Prostate gland (tissue), 2 donors: ENCODE measurements at regions not wholly inside any gene's neighbourhood (a gene's known extent, or its start where the extent isn't known, plus 50 kb on each side); places are given as distances from the start of the nearest gene placed in this dataset.

Experiments used
- DNase-seq: peaks from one replicate; pipeline ENCODE4 v3.0.0-alpha.2; 2019; ENCODE audit warnings: low spot score
- H3K27ac ChIP-seq, 2 donors: fragments of 200-600 bp; sonication (generic); 2 replicates each; pipeline ENCODE4 v1.5.1; 2017 to 2019
- H3K27me3 ChIP-seq: fragments of 200-600 bp; sonication (generic); replicated peaks from 2 replicates; pipeline ENCODE4 v1.5.1; 2019; ENCODE audit not compliant: insufficient read depth
- H3K36me3 ChIP-seq, 2 donors: fragments of 200-600 bp; sonication (generic); 1 replicate in 1 of 2; 2 replicates in 1 of 2; pipeline versions ENCODE4 v1.5.1 to v1.8.1; 2017 to 2019
- H3K4me1 ChIP-seq: fragments of 200-600 bp; sonication (generic); replicated peaks from 2 replicates; pipeline ENCODE4 v1.5.1; 2019
- H3K4me3 ChIP-seq, 2 donors: fragments of 200-600 bp; sonication (generic); 2 replicates each; pipeline ENCODE4 v1.5.1; 2017 to 2019
- H3K9me3 ChIP-seq: fragments of 200-600 bp; sonication (generic); 2 replicates; pipeline ENCODE4 v1.5.1; 2017
- CTCF ChIP-seq, 4 experiments: fragments of 200-600 bp in 2 of 4; fragments of 450-650 bp in 2 of 4; sonication (generic) in 2 of 4; IDR thresholded peaks; 1 replicate in 3 of 4; 2 replicates in 1 of 4; pipeline ENCODE4 v1.5.1; 2016 to 2019; ENCODE audit warnings: antibody characterized with exemption in 4 of 4, mild to moderate bottlenecking in 2 of 4, moderate library complexity in 2 of 4
- POLR2A ChIP-seq: fragments of 450-650 bp; IDR thresholded peaks from one replicate; pipeline ENCODE4 v1.6.1; 2016; ENCODE audit warnings: antibody characterized with exemption, mild to moderate bottlenecking
- POLR2AphosphoS5 ChIP-seq: sonication (generic); formaldehyde crosslinking; IDR thresholded peaks from one replicate; pipeline ENCODE4 v1.6.1; 2017; ENCODE audit warnings: antibody characterized with exemption
- WGBS: methylation state at CpG from one replicate; pipeline ENCODE4 v1.1.5; 2018; 5-methylcytosine and 5-hydroxymethylcytosine counted together
- intact Hi-C: fragments of 100-400 bp; cut with DNase I; formaldehyde crosslinking; loops from one replicate; pipeline ENCODE4 v1.14.2; 2022

- Histone ChIP-seq H3K36me3 (no peaks in the 10 kb centered on the region), H3K27ac (no peak overlapping the region), H3K4me3 (no peak overlapping the region), H3K27me3 (no peaks in the 10 kb centered on the region), H3K9me3 (no peaks in the 10 kb centered on the region), H3K4me1 (no peaks in the 10 kb centered on the region)
- TF ChIP-seq POLR2A (no peak), POLR2AphosphoS5 (no peak), CTCF (IDR thresholded peaks at IDR 0.05) (no peak)
- no peak for DNase-seq
- 92% methylated on average over 6 of the region's 6 CpGs for WGBS
- intact Hi-C loops = no loop called here
Measured at GRCh38 chr2:47249931-47250330, 73.6 kb upstream of the CALM2 start.

GRCh38 chr2:47249157-47249900, 73.0 kb upstream of the CALM2 start:
- Histone ChIP-seq H3K4me3 (no peak overlapping the region), H3K4me1 (no peaks in the 10 kb centered on the region), H3K27ac (no peak overlapping the region), H3K36me3 (no peaks in the 10 kb centered on the region), H3K9me3 (no peaks in the 10 kb centered on the region), H3K27me3 (no peaks in the 10 kb centered on the region)
- no peak for TF ChIP-seq CTCF (IDR thresholded peaks at IDR 0.05)
- no peak for TF ChIP-seq POLR2AphosphoS5
- no peak for TF ChIP-seq POLR2A
- intact Hi-C loops = no loop called here
- WGBS = 54% methylated on average over 13 of the region's 13 CpGs
- DNase-seq = no peak

- H3K9me3 ChIP-seq = no peaks in the 10 kb centered on the region
- no peak for TF ChIP-seq CTCF (IDR thresholded peaks at IDR 0.05)
- TF ChIP-seq POLR2A = no peak
- TF ChIP-seq POLR2AphosphoS5 = no peak
- no peak overlapping the region for H3K4me3 ChIP-seq
- H3K27me3 ChIP-seq = no peaks in the 10 kb centered on the region
- H3K4me1 ChIP-seq = no peaks in the 10 kb centered on the region
- intact Hi-C loops = no loop called here
- H3K36me3 ChIP-seq = no peaks in the 10 kb centered on the region
- WGBS = 77% methylated on average over 14 of the region's 14 CpGs
- no peak overlapping the region for H3K27ac ChIP-seq
- no peak for DNase-seq
Measured at GRCh38 chr2:47243596-47244323, 67.4 kb upstream of the CALM2 start.

- Histone ChIP-seq H3K27me3 (no peaks in the 10 kb centered on the region), H3K4me3 (no peak overlapping the region), H3K9me3 (no peaks in the 10 kb centered on the region), H3K4me1 (no peaks in the 10 kb centered on the region), H3K36me3 (no peaks in the 10 kb centered on the region), H3K27ac (no peak overlapping the region)
- DNase-seq = no peak
- WGBS = 89% methylated on average over 6 of the region's 6 CpGs
- intact Hi-C loops = no loop called here
- no peak for TF ChIP-seq CTCF (IDR thresholded peaks at IDR 0.05)
Measured at GRCh38 chr2:47241715-47242114, 65.4 kb upstream of the CALM2 start.
